HG03565 (cell line): ENCODE measurements at regions not wholly inside any gene's neighbourhood (a gene's known extent, or its start where the extent isn't known, plus 50 kb on each side); places are given as distances from the start of the nearest gene placed in this dataset.
"Not testable (repeated sequence)": the region's sequence is repeated elsewhere in the genome, so short reads cannot be mapped to it uniquely, and the experiment has no call there.

Experiments
- ATAC-seq: cut with Tn5 transposase; IDR thresholded peaks from one replicate; pipeline ENCODE4 v1.9.1; 2021; ENCODE audit warnings: mild to moderate bottlenecking, moderate library complexity; ENCODE audit not compliant: unreplicated experiment

GRCh38 chr9:78938821-78939220 is 632.9 kb upstream of the TLE4 start:
- no peak for ATAC-seq

GRCh38 chr9:78939311-78940065 is 632.3 kb upstream of the TLE4 start:
- no peak for ATAC-seq

- ATAC-seq, result no peak
Observed at GRCh38 chr9:78940121-78940855, 631.5 kb upstream of the TLE4 start.

- no peak for ATAC-seq
Observed at GRCh38 chr9:78954286-78954685, 617.5 kb upstream of the TLE4 start.

GRCh38 chr9:78958892-78959291 is 612.9 kb upstream of the TLE4 start:
- no peak for ATAC-seq

GRCh38 chr9:78962156-78962555 is 609.6 kb upstream of the TLE4 start:
- no peak for ATAC-seq

GRCh38 chr9:78963911-78964310 is 607.9 kb upstream of the TLE4 start:
- no peak for ATAC-seq

- ATAC-seq, result no peak
Observed at GRCh38 chr9:78967596-78968217, 604.1 kb upstream of the TLE4 start.

- no peak for ATAC-seq
Observed at GRCh38 chr9:78970375-78970774, 601.4 kb upstream of the TLE4 start.

GRCh38 chr9:78971540-78971939 is 600.2 kb upstream of the TLE4 start:
- no peak for ATAC-seq

GRCh38 chr9:78972303-78972999 is 599.3 kb upstream of the TLE4 start:
- no peak for ATAC-seq

GRCh38 chr9:78973907-78974306 is 597.9 kb upstream of the TLE4 start:
- no peak for ATAC-seq

GRCh38 chr9:78982849-78983248 is 588.9 kb upstream of the TLE4 start:
- no peak for ATAC-seq

- ATAC-seq, result no peak
Observed at GRCh38 chr9:78985084-78985738, 586.6 kb upstream of the TLE4 start.

- ATAC-seq, result no peak
Observed at GRCh38 chr9:78986446-78986845, 585.3 kb upstream of the TLE4 start.

- ATAC-seq, result no peak
Observed at GRCh38 chr9:78989031-78989658, 582.6 kb upstream of the TLE4 start.

GRCh38 chr9:78994471-78994870 is 577.3 kb upstream of the TLE4 start:
- ATAC-seq, result no peak

GRCh38 chr9:78994974-78995373 is 576.8 kb upstream of the TLE4 start:
- ATAC-seq, result not testable (repeated sequence)

- ATAC-seq, result no peak
Observed at GRCh38 chr9:78997296-78997695, 574.5 kb upstream of the TLE4 start.

- no peak for ATAC-seq
Observed at GRCh38 chr9:79000230-79001002, 571.3 kb upstream of the TLE4 start.
